NCI-H748 treated with DMSO at 0.1 percent for 48 hours (cell line): ENCODE measurements at regions not wholly inside any gene's neighbourhood (a gene's known extent, or its start where the extent isn't known, plus 50 kb on each side); places are given as distances from the start of the nearest gene placed in this dataset.
"Not testable (repeated sequence)": the region's sequence is repeated elsewhere in the genome, so short reads cannot be mapped to it uniquely, and the experiment has no call there.

ENCODE experiments used
- DNase-seq: peaks from one replicate; lab custom pipeline; 2025; lab: John Stamatoyannopoulos, UW

DNA sequence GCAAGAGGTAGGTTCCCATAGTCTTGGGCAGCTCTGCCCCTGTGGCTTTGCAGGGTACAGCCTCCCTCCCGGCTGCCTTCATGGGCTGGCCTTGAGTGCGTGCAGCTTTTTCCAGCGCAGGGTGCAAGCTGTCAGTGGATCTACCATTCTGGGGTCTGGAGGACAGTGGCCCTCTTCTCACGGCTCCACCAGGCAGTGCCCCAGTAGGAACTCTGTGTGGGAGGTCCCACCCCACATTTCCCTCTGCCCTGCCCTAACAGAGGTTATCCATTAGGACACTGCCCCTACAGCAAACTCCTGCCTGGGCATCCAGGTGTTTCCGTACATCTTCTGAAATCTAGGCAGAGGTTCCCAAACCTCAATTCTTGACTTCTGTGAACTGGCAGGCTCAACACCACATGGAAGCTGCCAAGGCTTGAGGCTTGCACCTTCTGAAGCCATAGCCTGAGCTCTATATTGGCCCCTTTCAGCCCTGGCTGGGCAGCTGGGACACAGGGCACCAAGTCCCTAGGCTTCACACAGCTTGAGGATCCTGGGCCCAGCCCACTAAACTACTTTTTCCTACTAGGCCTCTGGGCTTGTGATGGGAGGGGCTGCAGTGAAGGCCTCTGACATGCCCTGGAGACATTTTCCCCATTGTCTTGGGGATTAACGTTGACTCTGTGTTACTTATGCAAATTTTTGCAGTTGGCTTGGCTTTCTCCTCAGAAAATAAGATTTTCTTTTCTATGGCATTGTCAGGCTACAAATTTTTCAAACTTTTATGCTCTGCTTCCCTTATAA, 482.7 kb downstream of the CNTN3 start:
- not testable (repeated sequence) for DNase-seq

DNA sequence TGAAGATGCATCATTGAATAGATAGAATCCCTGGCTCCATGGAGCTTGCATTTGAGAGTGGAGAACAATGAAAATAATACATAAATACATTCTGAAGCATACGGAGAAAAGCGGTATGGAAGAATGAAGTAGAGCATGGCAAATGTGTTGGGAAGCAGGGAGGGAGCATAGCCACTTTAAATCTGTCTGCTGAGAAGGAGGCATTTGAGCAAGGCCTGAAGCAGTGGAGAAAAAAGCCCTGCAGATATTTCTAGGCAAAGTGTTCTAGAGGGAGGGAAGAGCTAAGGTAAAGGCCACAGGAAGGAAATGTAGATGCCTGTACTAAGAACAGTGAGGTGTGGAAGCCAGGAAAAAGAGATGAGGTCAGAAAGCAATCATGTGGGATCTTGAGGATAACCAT, 484.8 kb downstream of the CNTN3 start:
- DNase-seq = no peak

GRCh38 chr3:74129056-74129455, 485.4 kb downstream of the CNTN3 start:
- DNase-seq = no peak

GRCh38 chr3:74127256-74127655, 487.2 kb downstream of the CNTN3 start:
- no peak for DNase-seq

- DNase-seq = no peak
Observed at GRCh38 chr3:74124782-74125181, 489.7 kb downstream of the CNTN3 start.

DNA sequence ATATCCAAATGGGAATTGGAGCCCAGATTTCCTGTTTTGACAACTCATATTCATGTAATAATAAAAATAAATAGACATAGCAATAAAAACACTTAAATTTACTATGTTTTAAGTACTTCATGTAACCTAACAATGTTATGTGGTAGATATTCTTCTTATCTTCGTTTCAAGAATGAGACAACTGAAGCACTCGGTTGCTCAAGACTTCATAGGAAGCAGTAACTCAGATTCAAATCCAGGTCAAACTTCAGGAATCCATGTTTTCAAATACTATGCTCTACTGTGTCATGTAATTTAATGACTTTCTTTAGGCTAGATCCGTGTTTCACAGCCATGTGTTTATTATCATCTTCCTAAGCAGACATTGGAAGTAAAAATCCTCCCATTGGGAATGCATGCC, 492.2 kb downstream of the CNTN3 start:
- DNase-seq = no peak

DNA sequence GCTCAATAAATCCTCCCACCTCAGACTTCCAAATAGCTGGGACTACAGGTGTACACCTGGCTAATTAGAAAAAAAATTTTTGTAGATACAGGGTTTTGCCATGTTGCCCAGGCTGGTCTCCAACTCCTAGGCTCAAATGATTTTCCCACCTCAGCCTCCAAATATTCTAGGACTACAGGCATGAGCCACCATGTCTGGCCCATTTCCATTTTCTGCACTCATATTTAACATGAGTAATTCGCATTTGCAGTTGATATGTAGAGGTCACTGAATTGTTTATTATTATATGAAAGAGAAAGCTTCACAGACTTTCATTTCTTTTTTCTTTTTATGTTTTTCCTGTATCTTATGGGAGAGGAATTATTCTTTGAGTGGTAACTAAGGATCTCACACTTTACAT, 492.7 kb downstream of the CNTN3 start:
- DNase-seq = no peak

GRCh38 chr3:74119221-74119620, 494.5 kb upstream of the PDZRN3 start:
- no peak for DNase-seq

GRCh38 chr3:74115906-74116305, 491.2 kb upstream of the PDZRN3 start:
- DNase-seq = no peak

- no peak for DNase-seq
Observed at GRCh38 chr3:74107451-74107850, 482.7 kb upstream of the PDZRN3 start.

- no peak for DNase-seq
Observed at GRCh38 chr3:74106925-74107324, 482.2 kb upstream of the PDZRN3 start.

- no peak for DNase-seq
Observed at GRCh38 chr3:74091204-74091603, 466.5 kb upstream of the PDZRN3 start.

- no peak for DNase-seq
Observed at GRCh38 chr3:74089814-74090213, 465.1 kb upstream of the PDZRN3 start.

GRCh38 chr3:74080056-74080461, 455.3 kb upstream of the PDZRN3 start:
- DNase-seq = no peak

DNA sequence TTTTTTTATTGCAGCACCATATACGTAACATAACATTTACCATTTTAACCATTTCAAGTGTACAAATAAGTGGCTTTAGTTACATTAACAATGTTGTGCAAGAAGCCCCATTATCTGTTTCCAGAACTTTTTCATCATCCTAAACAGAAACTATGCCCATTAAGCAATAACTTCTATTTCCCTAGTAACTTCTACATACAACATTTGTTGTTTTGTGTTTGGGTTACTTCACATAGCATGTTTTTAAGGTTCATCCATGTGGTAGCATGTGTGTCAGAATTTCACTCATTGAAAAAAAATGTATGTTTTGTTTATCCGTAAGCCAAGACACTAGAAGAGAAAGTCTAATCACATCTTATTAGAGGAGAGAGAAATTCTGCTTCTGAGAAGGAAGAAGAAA, 450.5 kb upstream of the PDZRN3 start:
- no peak for DNase-seq

GRCh38 chr3:74074700-74075099, 450.0 kb upstream of the PDZRN3 start:
- no peak for DNase-seq

DNA sequence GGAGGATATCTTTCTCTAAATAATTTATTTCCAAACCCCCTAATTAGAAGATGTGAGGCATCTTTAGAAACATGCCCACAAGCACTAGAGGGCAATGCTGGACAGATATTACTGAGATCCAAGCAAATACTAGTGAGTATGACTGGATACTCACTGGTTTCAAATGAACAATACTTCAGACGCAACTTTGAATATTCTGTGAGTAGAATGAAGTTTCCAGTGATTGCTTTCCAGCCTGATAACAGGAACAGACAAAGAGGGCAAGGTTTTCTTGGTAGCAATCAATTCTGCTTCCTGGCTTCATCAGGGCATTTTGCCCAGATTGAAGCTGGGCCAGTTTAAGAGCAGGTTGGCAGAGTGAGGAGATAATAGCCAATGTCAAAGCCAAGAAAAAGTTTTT, 442.6 kb upstream of the PDZRN3 start:
- DNase-seq = peak; percentile 5

- no peak for DNase-seq
Observed at GRCh38 chr3:74066456-74066855, 441.7 kb upstream of the PDZRN3 start.

DNA sequence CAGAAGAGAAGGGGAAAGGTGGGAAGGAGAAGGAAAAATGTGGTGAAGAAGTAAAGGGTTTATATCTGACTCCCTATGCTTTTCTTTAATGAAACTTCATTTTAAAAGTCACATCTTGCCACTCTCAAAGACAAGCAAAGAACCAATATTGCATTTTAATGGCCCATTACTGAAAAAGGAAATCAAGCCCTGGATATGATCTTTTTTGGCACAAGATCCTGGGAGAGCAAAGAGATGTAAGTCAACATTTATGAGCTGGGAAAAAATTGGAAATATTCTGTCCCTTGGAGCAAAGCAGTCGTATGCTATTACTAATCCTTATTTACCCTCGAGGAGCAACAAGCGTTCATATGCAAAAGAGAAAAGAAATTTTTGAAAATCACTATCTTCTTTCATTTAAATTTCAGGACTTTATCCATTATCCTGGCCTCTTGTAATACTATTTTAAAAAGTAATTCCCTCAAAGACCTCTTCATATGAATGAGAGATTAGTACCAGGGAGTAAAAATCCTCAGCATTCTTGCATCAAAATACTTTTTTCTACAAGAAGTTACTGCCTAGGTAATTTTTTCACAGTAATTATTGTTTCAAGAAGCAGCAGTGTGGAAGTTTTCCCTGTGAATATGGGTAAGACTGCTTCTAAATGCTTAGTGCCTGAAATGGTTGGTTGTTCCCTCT, 435.3 kb upstream of the PDZRN3 start:
- no peak for DNase-seq

DNA sequence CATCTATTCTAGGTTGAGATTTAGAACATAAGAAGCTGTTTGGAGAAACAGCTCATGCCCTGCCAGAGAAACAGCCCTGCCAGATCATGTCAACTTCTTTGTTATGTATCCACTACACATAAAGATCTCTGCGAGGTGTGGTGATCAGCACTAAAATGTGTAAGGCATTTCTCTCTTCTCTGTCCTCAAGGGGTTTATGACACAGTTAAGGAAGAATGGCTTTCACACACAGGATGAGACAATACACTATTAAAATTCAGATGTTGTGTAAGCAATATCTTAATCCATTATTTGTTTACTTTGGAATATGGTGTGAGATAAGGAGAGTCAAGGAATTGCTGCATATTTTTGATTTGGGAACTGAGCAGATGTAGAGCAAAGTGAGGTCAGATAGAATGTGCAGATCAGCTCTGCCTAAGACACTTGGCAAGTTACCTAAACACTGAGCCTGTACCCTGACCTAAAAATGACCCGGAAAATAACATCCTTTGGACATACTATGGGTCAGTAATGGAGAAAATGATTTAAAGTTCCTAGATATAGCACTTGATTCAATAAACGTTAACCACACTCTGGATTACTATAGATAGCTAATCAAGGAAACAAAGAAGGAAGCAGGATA, 434.7 kb upstream of the PDZRN3 start:
- no peak for DNase-seq

DNA sequence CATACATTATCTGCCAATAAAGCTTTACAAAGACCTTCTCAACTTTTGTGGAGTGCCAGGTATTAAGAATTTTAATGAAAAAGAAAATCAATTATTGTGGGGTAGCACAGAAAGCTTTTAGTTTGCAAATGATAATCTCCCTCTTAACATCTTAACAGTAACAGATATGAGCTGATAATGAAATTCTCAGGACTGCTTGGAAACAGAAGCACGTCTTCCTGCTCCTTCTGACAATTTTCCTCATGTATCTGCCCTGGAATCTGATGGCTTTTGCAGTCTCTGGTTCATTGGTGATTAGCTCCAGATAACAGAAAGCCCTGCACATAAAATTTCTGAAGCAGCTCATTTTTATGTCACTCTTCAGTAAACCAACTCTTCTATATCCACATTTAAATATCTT, 432.4 kb upstream of the PDZRN3 start:
- DNase-seq = no peak

DNA sequence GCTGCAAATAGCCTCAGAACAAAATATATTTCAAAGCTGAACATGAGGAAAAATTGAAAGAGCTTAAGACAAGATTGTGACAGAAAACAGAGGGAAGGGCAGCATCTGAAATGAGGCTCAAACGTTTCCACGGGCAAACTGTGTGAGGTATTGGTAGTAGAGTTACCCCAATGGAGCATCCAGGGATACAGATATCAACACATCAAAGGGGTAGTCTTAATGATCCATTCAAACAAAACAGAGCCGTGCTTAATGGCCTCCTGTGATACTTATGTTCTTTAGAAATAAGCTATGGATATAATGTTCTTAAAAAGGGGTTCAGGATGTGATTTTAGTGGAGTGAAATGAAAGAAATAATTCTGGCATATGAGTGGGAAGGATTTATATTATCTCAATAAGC, 430.3 kb upstream of the PDZRN3 start:
- peak; percentile 47 for DNase-seq

DNA sequence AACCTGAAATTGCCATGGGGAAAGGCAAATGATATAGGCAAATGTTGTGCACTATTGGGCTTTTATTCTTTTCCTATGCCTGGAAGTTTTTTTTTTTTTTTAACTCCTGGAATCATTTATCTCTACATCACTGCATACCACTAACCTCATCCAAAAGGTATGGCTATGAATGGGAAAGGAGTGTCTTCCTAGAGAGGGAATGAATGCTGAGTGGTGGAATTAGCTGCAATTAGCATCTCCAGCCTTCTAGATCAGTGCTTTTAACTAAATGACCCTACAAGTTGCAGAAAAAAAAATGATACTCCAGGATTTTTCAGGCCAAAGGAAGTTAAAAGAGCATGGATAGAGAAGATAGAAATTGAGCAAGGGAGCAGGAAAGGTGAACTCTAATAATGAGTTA, 429.8 kb upstream of the PDZRN3 start:
- DNase-seq = no peak
